ENCODE measurements at regions not wholly inside any gene's neighbourhood (a gene's known extent, or its start where the extent isn't known, plus 50 kb on each side); places are given as distances from the start of the nearest gene placed in this dataset.

GRCh38 chr3:6654670-6655069 lies 206.2 kb upstream of the GRM7 start:
- Histone ChIP-seq H3K36me3 (ENCODE audit: control insufficient read depth in 2 of 2, extremely low read depth in 1 of 2, insufficient read depth in 2 of 2, low read length in 2 of 2) (no peaks in the 10 kb centered on the region), H3K27ac (ENCODE audit: insufficient read depth, low read depth, low read length) (no peak overlapping the region), H3K9me3 (replicated peaks; ENCODE audit: control insufficient read depth, insufficient read depth, low read length) (no peaks in the 10 kb centered on the region), H3K27me3 (ENCODE audit: control insufficient read depth in 2 of 2, insufficient read depth in 2 of 2, low read length in 2 of 2) (no peaks in the 10 kb centered on the region), H3K4me3 (replicated peaks in 1 of 3; ENCODE audit: insufficient read depth in 1 of 3, low read depth in 1 of 3, low read length in 3 of 3) (no peak overlapping the region), H3K79me2 (ENCODE audit: control insufficient read depth, insufficient read depth, low read length) (no peaks in the 10 kb centered on the region), H3K4me1 (ENCODE audit: control insufficient read depth, extremely low read depth, insufficient read depth, low read length) (no peaks in the 10 kb centered on the region), H4K20me1 (replicated peaks; ENCODE audit: control insufficient read depth, extremely low read depth, insufficient read depth, low read length) (no peaks in the 10 kb centered on the region), H3K4me2 (ENCODE audit: insufficient read depth, low read length) (no peak overlapping the region), H2AFZ (ENCODE audit: low read depth, low read length) (no peak overlapping the region), H3K9ac (replicated peaks; ENCODE audit: extremely low read depth, insufficient read depth, low read length) (no peak overlapping the region), H3K9me1 (replicated peaks; ENCODE audit: control insufficient read depth, extremely low read depth, insufficient read depth, low read length) (no peaks in the 10 kb centered on the region)
- POLR2A ChIA-PET = no interaction called here
- intact Hi-C loops (cut with micrococcal nuclease) = no loop called here
- TF ChIP-seq POLR2A (IDR thresholded peaks at IDR 0.05; ENCODE audit: low read depth, low read length) = no peak
- TF ChIP-seq JUN (IDR thresholded peaks at IDR 0.05; ENCODE audit: borderline replicate concordance, insufficient read depth, insufficient read length, low read depth) = no peak
- no peak for TF ChIP-seq MYC (IDR thresholded peaks at IDR 0.05; ENCODE audit: low read depth, low read length)
- no peak for TF ChIP-seq FOS (IDR thresholded peaks at IDR 0.05; ENCODE audit: borderline replicate concordance, insufficient read depth, low read length)
- no peak for TF ChIP-seq GATA2 (IDR thresholded peaks at IDR 0.05; ENCODE audit: insufficient read depth, insufficient read length, low read depth, low read length)
- TF ChIP-seq MAX (IDR thresholded peaks at IDR 0.05; ENCODE audit: insufficient read depth, insufficient read length) = no peak
- TF ChIP-seq CTCF (IDR thresholded peaks at IDR 0.05; ENCODE audit: extremely low read depth in 1 of 2, insufficient read depth in 1 of 2, low read depth in 1 of 2, low read length in 2 of 2) = no peak
- no peak for TF ChIP-seq POLR2AphosphoS5 (IDR thresholded peaks at IDR 0.05; ENCODE audit: insufficient read depth, low read depth, low read length)
- no peak for TF ChIP-seq EZH2 (IDR thresholded peaks at IDR 0.05; ENCODE audit: borderline replicate concordance, low read depth, low read length, severe bottlenecking)
- no TSS peak for BruUV-seq (replicated peaks)
- dilution Hi-C loops (cut with MboI; ENCODE audit: extremely low pct_ligation_motif_present, low sequenced_read_pairs) = no loop called here
- FAIRE-seq (no peak), DNase-seq (ENCODE audit: low read depth, low spot score) (no peak)
- CTCF ChIA-PET = no interaction called here

All from endothelial cell of umbilical vein (primary cell).